Hepatocyte (in vitro differentiated cells): ENCODE measurements at regions not wholly inside any gene's neighbourhood (a gene's known extent, or its start where the extent isn't known, plus 50 kb on each side); places are given as distances from the start of the nearest gene placed in this dataset.

Experiments used
- EZH2 ChIP-seq: fragments of 200-600 bp; sonication (generic); IDR thresholded peaks from 2 replicates; pipeline ENCODE4 v1.6.1; 2016; ENCODE audit warnings: antibody characterized with exemption, mild to moderate bottlenecking, borderline replicate concordance
- TF ChIP-seq, protein P1 (sequence below): fragments of 200-600 bp; sonication (generic); IDR thresholded peaks from 2 replicates; pipeline ENCODE4 v1.5.1; 2016; ENCODE audit warnings: antibody characterized with exemption, mild to moderate bottlenecking; ENCODE audit not compliant: poor library complexity

DNA sequence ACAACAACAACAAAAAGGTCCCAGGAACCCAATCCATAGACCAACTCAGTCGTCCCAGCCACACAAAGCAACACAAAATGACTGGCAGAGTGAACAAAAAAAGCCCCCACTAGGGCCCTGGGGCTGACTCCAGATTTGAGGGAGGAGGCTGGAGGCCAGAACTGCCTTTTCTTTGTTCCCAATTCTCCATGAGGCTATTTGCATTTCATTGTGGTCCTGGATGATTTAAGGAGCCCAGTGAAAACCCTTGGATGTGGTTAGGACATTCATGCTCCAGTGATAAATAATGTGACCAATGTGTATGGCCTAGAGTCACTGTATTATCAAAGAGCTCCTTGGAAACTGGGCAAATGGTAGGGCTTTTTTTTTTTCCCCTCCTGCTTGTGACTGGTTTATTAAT is 192.9 kb downstream of the NUAK1 start:
- no peak for TF ChIP-seq EZH2
- TF ChIP-seq, protein P1, sequence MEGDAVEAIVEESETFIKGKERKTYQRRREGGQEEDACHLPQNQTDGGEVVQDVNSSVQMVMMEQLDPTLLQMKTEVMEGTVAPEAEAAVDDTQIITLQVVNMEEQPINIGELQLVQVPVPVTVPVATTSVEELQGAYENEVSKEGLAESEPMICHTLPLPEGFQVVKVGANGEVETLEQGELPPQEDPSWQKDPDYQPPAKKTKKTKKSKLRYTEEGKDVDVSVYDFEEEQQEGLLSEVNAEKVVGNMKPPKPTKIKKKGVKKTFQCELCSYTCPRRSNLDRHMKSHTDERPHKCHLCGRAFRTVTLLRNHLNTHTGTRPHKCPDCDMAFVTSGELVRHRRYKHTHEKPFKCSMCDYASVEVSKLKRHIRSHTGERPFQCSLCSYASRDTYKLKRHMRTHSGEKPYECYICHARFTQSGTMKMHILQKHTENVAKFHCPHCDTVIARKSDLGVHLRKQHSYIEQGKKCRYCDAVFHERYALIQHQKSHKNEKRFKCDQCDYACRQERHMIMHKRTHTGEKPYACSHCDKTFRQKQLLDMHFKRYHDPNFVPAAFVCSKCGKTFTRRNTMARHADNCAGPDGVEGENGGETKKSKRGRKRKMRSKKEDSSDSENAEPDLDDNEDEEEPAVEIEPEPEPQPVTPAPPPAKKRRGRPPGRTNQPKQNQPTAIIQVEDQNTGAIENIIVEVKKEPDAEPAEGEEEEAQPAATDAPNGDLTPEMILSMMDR: no peak
